ENCODE measurements at regions not wholly inside any gene's neighbourhood (a gene's known extent, or its start where the extent isn't known, plus 50 kb on each side); places are given as distances from the start of the nearest gene placed in this dataset.

GRCh38 chr21:35361988-35362387 is 312.9 kb upstream of the RUNX1 start:
- Mint-ChIP-seq H3K4me3 (no peak overlapping the region), H3K27ac (no peak overlapping the region)

GRCh38 chr21:35360870-35361570 is 311.9 kb upstream of the RUNX1 start:
- Histone ChIP-seq H3K27ac (ENCODE audit: low read length) (no peak overlapping the region), H3K4me3 (ENCODE audit: low read length) (no peak overlapping the region), H3K36me3 (ENCODE audit: control insufficient read depth, insufficient read depth, low read length) (no peaks in the 10 kb centered on the region), H3K27me3 (ENCODE audit: control insufficient read depth, insufficient read depth, low read length) (no peaks in the 10 kb centered on the region), H3K9me3 (ENCODE audit: control insufficient read depth, insufficient read depth, low read length) (no peaks in the 10 kb centered on the region), H3K4me1 (ENCODE audit: control insufficient read depth, insufficient read depth, low read length) (no peaks in the 10 kb centered on the region)
- Mint-ChIP-seq H3K36me3 (no peaks in the 10 kb centered on the region), H3K27ac (no peak overlapping the region), H3K4me1 (no peaks in the 10 kb centered on the region), H3K27me3 (ENCODE audit: low read depth in 2 of 2) (peaks cover 11 to 22% of the 10 kb centered on the region in 2 donors), H3K4me3 (no peak overlapping the region), H3K9me3 (no peaks in the 10 kb centered on the region)
- TF ChIP-seq CTCF (IDR thresholded peaks at IDR 0.05): no peak
- ATAC-seq (no peak), DNase-seq (no peak)
- intact Hi-C loops (cut with micrococcal nuclease): no loop called here
- 95% methylated on average over 5 of the region's 6 CpGs for WGBS (ENCODE audit: insufficient coverage)

More at GRCh38 chr21:35361988-35362387, 312.9 kb upstream of the RUNX1 start:
- H3K9me3 Mint-ChIP-seq: no peaks in the 10 kb centered on the region
- Histone ChIP-seq H3K27me3 (ENCODE audit: control insufficient read depth, insufficient read depth, low read length) (no peaks in the 10 kb centered on the region), H3K9me3 (ENCODE audit: control insufficient read depth, insufficient read depth, low read length) (no peaks in the 10 kb centered on the region), H3K4me1 (ENCODE audit: control insufficient read depth, insufficient read depth, low read length) (no peaks in the 10 kb centered on the region), H3K27ac (ENCODE audit: low read length) (no peak overlapping the region), H3K4me3 (ENCODE audit: low read length) (no peak overlapping the region), H3K36me3 (ENCODE audit: control insufficient read depth, insufficient read depth, low read length) (no peaks in the 10 kb centered on the region)
- H3K27me3 Mint-ChIP-seq (ENCODE audit: low read depth in 2 of 2): peaks cover 11 to 22% of the 10 kb centered on the region in 2 donors
- ATAC-seq: no peak
- no peaks in the 10 kb centered on the region for H3K36me3 Mint-ChIP-seq
- DNase-seq: no peak
- no peaks in the 10 kb centered on the region for H3K4me1 Mint-ChIP-seq
- intact Hi-C loops (cut with micrococcal nuclease): no loop called here
- TF ChIP-seq CTCF (IDR thresholded peaks at IDR 0.05): no peak

- Mint-ChIP-seq H3K36me3 (no peaks in the 10 kb centered on the region), H3K9me3 (no peaks in the 10 kb centered on the region), H3K27ac (no peak overlapping the region), H3K27me3 (ENCODE audit: low read depth in 2 of 2) (peaks cover 14 to 28% of the 10 kb centered on the region in 2 donors), H3K4me1 (no peaks in the 10 kb centered on the region), H3K4me3 (no peak overlapping the region)
- Histone ChIP-seq H3K27me3 (ENCODE audit: control insufficient read depth, insufficient read depth, low read length) (peaks cover 4% of the 10 kb centered on the region), H3K27ac (ENCODE audit: low read length) (no peak overlapping the region), H3K36me3 (ENCODE audit: control insufficient read depth, insufficient read depth, low read length) (no peaks in the 10 kb centered on the region), H3K4me1 (ENCODE audit: control insufficient read depth, insufficient read depth, low read length) (no peaks in the 10 kb centered on the region), H3K9me3 (ENCODE audit: control insufficient read depth, insufficient read depth, low read length) (no peaks in the 10 kb centered on the region), H3K4me3 (ENCODE audit: low read length) (no peak overlapping the region)
- no CpG with 5 or more reads among the region's 2 CpGs for WGBS (ENCODE audit: insufficient coverage)
- TF ChIP-seq CTCF (IDR thresholded peaks at IDR 0.05): no peak
- ATAC-seq (no peak), DNase-seq (no peak)
- intact Hi-C loops (cut with micrococcal nuclease): no loop called here
Observed at GRCh38 chr21:35359076-35359475, 310.0 kb upstream of the RUNX1 start.

GRCh38 chr21:35358008-35358407 is 308.9 kb upstream of the RUNX1 start:
- no peak overlapping the region for H3K4me3 Mint-ChIP-seq
- H3K4me1 Mint-ChIP-seq: no peaks in the 10 kb centered on the region
- Histone ChIP-seq H3K27ac (ENCODE audit: low read length) (no peak overlapping the region), H3K4me3 (ENCODE audit: low read length) (no peak overlapping the region), H3K27me3 (ENCODE audit: control insufficient read depth, insufficient read depth, low read length) (peaks cover 4% of the 10 kb centered on the region), H3K9me3 (ENCODE audit: control insufficient read depth, insufficient read depth, low read length) (no peaks in the 10 kb centered on the region), H3K4me1 (ENCODE audit: control insufficient read depth, insufficient read depth, low read length) (no peaks in the 10 kb centered on the region), H3K36me3 (ENCODE audit: control insufficient read depth, insufficient read depth, low read length) (no peaks in the 10 kb centered on the region)
- H3K9me3 Mint-ChIP-seq: no peaks in the 10 kb centered on the region
- peaks cover 17 to 34% of the 10 kb centered on the region in 2 donors for H3K27me3 Mint-ChIP-seq (ENCODE audit: low read depth in 2 of 2)
- no peak overlapping the region for H3K27ac Mint-ChIP-seq
- H3K36me3 Mint-ChIP-seq: no peaks in the 10 kb centered on the region
- intact Hi-C loops (cut with micrococcal nuclease): no loop called here
- TF ChIP-seq CTCF (IDR thresholded peaks at IDR 0.05): no peak
- no CpG with 5 or more reads among the region's 2 CpGs for WGBS (ENCODE audit: insufficient coverage)
- DNase-seq (no peak), ATAC-seq (no peak)

Measured in natural killer cell (primary cell).